NOMO-1 treated with dmso at 0.1 percent for 144 hours (cell line): ENCODE measurements at regions not wholly inside any gene's neighbourhood (a gene's known extent, or its start where the extent isn't known, plus 50 kb on each side); places are given as distances from the start of the nearest gene placed in this dataset.
"Not testable (repeated sequence)": the region's sequence is repeated elsewhere in the genome, so short reads cannot be mapped to it uniquely, and the experiment has no call there.

ENCODE experiments used
- DNase-seq: peaks from one replicate; lab custom pipeline; 2025; ENCODE audit not compliant: unreplicated experiment; lab: John Stamatoyannopoulos, UW

GRCh38 chr15:95169541-95170459 is 938.4 kb downstream of the MCTP2 start:
- DNase-seq, result no peak

- DNase-seq, result no peak
Observed at GRCh38 chr15:95170561-95171380, 939.4 kb downstream of the MCTP2 start.

- no peak for DNase-seq
Observed at GRCh38 chr15:95171564-95171963, 940.2 kb downstream of the MCTP2 start.

GRCh38 chr15:95174301-95175259 is 943.2 kb downstream of the MCTP2 start:
- DNase-seq, result no peak

- DNase-seq, result no peak
Observed at GRCh38 chr15:95175914-95176658, 944.7 kb downstream of the MCTP2 start.

- no peak for DNase-seq
Observed at GRCh38 chr15:95176794-95177577, 945.6 kb downstream of the MCTP2 start.

DNA sequence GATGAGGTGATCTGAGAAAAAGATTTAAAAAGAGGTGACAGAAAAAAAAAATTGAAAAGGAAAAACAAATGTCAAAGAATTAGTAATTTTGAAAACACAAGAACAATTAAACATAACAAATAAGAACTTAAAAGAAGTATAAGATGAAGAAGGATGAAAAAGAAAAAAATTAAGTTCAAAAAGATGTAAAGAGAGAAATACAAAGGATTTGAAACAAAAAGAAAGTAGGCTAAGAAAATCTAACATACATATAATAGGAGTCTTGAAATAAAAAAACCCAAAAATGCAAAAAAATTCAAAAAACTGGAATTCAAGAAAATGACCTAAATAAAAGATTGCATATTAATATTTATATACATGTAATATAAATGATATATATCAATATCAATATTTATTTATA is 949.2 kb downstream of the MCTP2 start:
- no peak for DNase-seq

DNA sequence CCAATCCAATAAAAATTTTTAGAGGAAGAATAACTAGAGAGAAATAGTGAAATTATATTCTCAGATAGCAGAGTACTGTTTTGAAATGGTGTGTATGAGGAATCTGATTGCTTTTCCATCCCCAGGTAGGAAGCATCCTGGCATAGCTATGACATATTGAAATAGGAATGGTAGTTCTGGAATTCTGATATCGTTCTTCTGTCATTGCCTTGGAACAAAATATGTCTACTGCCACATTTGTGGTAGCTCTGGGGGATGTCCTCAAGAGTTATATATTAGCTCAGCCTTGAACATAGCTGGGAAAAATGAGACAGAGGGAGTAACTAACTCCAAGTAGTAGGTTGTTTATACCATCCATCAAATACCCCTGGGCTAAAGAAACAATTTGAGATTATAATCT is 950.7 kb downstream of the MCTP2 start:
- no peak for DNase-seq

DNA sequence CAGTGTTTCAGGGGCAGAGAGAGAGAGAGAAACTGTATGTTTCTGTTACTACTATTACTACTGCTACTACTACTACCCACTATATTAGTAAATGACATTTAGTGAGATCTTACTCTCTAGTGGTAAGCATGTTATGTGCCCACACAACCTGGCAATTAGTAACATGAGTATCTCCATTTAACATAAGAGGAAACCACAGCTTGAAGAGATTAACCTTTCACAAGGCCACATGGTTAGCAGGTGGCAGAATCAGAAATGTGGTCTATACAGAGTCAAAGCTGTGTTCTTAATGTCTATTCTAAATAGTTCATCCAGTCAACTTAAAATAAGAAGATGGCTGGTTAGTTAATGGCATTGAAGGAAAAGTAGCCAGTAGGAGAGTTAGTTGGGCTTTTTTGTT is 961.6 kb downstream of the MCTP2 start:
- DNase-seq, result no peak

GRCh38 chr15:95194746-95195145 is 963.4 kb downstream of the MCTP2 start:
- DNase-seq, result no peak

DNA sequence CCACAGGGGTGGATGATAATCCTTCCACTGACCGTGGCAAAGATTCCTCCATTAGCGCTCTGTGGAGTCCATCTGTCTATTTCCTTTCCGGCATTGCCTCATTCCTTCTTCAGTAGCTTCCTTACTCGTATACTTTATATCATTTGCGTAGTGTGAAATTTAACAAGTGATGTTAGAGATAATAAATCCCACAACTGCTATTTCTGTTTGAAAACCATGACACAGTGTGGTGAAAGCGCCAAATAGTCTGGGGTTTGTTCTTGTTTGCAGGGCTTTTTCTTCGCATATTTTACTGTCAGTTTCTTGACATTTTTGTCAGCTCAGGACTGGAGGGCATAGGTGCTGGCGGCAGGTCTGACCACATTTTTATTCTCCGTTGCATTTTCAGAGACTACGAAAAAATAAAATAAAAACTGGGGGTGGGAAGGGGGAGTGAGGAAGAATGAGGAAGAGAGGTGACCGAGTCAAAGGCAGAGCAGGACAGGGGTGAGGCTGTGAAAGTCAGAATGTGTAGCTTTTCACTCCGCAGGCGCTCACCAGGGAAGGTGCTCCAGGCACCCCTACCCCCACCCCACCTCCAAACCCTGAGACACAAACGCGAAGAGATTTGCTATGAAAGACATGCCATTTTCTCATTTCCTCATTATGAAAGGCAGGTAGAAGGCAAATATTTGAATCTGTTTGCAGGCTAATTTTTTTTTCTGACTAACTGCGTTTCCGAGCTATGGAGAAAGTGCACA is 965.0 kb downstream of the MCTP2 start:
- DNase-seq, result no peak

- DNase-seq, result no peak
Observed at GRCh38 chr15:95202569-95203349, 971.4 kb downstream of the MCTP2 start.

- DNase-seq, result no peak
Observed at GRCh38 chr15:95205077-95205476, 973.7 kb downstream of the MCTP2 start.

DNA sequence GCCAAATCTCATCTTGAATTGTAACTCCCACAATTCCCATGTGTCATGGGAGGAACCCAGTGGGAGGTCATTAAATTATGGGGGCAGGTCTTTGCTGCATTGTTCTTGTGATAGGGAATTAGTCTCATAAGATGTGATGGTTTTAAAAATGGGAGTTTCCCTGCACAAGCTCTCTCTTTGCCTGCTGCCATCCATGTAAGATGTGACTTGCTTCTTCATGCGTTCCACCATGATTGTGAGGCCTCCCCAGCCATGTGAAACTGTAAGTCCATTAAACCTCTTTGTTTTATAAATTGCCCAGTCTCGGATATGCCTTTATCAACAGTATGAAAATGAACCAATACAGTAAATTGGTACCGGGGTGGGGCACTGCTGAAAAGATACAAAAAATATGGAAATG is 974.5 kb downstream of the MCTP2 start:
- DNase-seq, result not testable (repeated sequence)

DNA sequence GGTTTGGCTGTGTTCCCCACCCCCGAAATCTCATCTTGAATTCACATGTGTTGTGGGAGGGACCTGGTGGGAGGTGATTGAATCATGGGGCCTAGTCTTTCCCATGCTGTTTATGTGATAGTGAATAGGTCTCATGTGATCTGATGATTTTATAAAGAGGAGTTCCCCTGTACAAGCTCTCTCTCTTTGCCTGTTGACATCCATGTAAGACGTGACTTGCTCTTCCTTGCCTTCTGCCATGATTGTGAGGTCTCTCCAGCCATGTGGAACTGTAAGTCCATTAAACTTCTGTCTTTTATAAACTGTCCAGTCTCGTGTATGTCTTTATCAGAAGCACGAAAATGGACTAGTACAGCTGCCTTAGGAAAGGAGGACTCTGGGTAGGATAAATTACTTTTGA is 976.7 kb downstream of the MCTP2 start:
- no peak for DNase-seq

GRCh38 chr15:95208988-95209387 is 977.6 kb downstream of the MCTP2 start:
- no peak for DNase-seq

DNA sequence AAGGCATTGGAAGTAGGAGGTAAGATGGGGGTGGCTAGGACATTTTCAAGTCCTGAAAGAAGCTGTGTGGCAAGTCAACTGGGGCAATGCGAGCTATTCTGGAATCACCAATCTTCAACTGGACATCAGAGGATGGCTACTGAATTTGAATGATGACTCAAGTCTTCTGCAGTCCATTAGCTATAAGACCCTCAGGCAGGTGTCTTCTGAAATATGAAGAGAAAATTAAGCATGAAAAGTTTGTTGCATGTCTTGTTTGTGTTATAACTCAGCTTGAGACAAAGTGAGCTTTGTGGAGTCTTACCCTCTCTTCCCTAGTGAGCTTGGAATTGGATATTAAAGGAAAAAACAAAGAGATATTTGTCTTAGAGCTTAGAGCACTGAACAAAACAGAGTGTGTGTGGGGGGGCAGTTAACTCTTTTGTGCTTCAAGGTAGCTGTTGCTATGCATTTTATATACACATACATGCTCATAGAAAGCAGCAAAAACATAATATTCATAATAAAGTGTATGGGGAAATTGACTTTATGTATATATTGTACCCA is 979.1 kb downstream of the MCTP2 start:
- no peak for DNase-seq

DNA sequence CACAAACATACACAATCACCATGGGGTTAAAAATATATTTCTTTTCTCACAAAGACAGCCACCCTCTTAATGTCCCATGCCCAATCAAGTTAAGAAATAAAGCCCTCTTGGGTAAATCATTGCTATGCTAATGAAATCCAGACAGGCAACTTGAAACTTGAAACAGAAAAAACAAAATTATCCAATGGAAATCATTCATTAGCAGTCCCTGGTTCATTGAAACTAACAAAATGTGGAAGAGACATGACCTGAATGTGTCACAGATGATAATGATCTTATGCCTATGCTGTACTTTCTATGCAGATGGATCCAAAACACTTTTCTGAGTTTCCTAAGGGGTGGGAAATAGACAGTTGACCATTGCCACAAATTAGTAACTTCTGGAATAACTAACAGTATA is 983.7 kb downstream of the MCTP2 start:
- no peak for DNase-seq
